OCI-LY7 (cell line): ENCODE measurements at regions not wholly inside any gene's neighbourhood (a gene's known extent, or its start where the extent isn't known, plus 50 kb on each side); places are given as distances from the start of the nearest gene placed in this dataset.

ENCODE experiments used
- BruUV-seq: library from RNA; stranded (reverse); fragments of 400-500 nt; replicated peaks from 2 replicates; lab custom pipeline; 2021; lab: Mats Ljungman, UMichigan
- CTCF ChIA-PET: fragments of 300-600 bp; sonication (Branson Sonifier 250); formaldehyde crosslinking; loops from one replicate; lab custom pipeline; 2022; ENCODE audit warnings: antibody characterized with exemption; ENCODE audit not compliant: unreplicated experiment; lab: Charles Lee
- POLR2A ChIA-PET: fragments of 300-600 bp; sonication (Branson Sonifier 250); formaldehyde crosslinking; loops from one replicate; lab custom pipeline; 2022; ENCODE audit warnings: antibody characterized with exemption; lab: Charles Lee
- DNase-seq: peaks from one replicate; pipeline ENCODE4 v3.0.0-alpha.2; 2015; ENCODE audit warnings: low spot score
- H2AFZ ChIP-seq: fragments of 200-600 bp; sonication (generic), shearing (Covaris generic); 2 replicates; pipeline ENCODE4 v1.6.1; 2014; ENCODE audit warnings: mild to moderate bottlenecking, antibody characterized with exemption, low read length, moderate library complexity
- H3K27ac ChIP-seq: fragments of 200-600 bp; sonication (generic); 2 replicates; pipeline ENCODE4 v1.5.1; 2014; ENCODE audit warnings: mixed run types, low read depth, mild to moderate bottlenecking, moderate library complexity, low read length, inconsistent platforms; ENCODE audit not compliant: poor library complexity, severe bottlenecking
- H3K36me3 ChIP-seq: fragments of 200-600 bp; sonication (generic); 2 replicates; pipeline ENCODE4 v1.6.1; 2014; ENCODE audit warnings: mild to moderate bottlenecking, antibody characterized with exemption, low read length, moderate library complexity, mixed read lengths; ENCODE audit not compliant: insufficient read depth
- H3K4me1 ChIP-seq: fragments of 200-600 bp; sonication (generic); 2 replicates; pipeline ENCODE4 v1.5.1; 2014; ENCODE audit warnings: mild to moderate bottlenecking, low read length; ENCODE audit not compliant: insufficient read depth, poor library complexity, severe bottlenecking
- H3K4me2 ChIP-seq: fragments of 200-600 bp; sonication (generic); 2 replicates; pipeline ENCODE4 v1.6.1; 2014; ENCODE audit warnings: mild to moderate bottlenecking, low read length
- H3K4me3 ChIP-seq: fragments of 200-600 bp; sonication (generic); 2 replicates; pipeline ENCODE4 v1.5.1; 2014; ENCODE audit warnings: mild to moderate bottlenecking, low read depth, low read length; ENCODE audit not compliant: poor library complexity, severe bottlenecking
- H3K79me2 ChIP-seq: fragments of 200-600 bp; sonication (generic); 2 replicates; pipeline ENCODE4 v1.6.1; 2016; ENCODE audit warnings: low read depth, mild to moderate bottlenecking, low read length, moderate library complexity, mixed read lengths; ENCODE audit not compliant: insufficient read depth
- H3K9me2 ChIP-seq: fragments of 200-600 bp; sonication (generic); 2 replicates; pipeline ENCODE4 v1.6.1; 2016; ENCODE audit warnings: mild to moderate bottlenecking, low read length, mixed read lengths; ENCODE audit not compliant: insufficient read depth
- H3K9me3 ChIP-seq: fragments of 200-600 bp; sonication (generic); 2 replicates; pipeline ENCODE4 v1.6.1; 2014; ENCODE audit warnings: mild to moderate bottlenecking, mixed run types, low read length, mixed read lengths
- H4K20me1 ChIP-seq: fragments of 200-600 bp; sonication (generic); 2 replicates; pipeline ENCODE4 v1.6.1; 2014; ENCODE audit warnings: mild to moderate bottlenecking, antibody characterized with exemption, low read length, moderate library complexity, mixed read lengths; ENCODE audit not compliant: insufficient read depth
- EZH2phosphoT487 ChIP-seq: fragments of 200-600 bp; sonication (generic); IDR thresholded peaks from 2 replicates; pipeline ENCODE4 v1.6.1; 2018; ENCODE audit warnings: low read depth, borderline replicate concordance, mild to moderate bottlenecking, mixed run types, antibody characterized with exemption, low read length, moderate library complexity, mixed read lengths
- intact Hi-C: fragments of 100-400 bp; cut with micrococcal nuclease; formaldehyde crosslinking; loops from one replicate; pipeline ENCODE4 v1.10.0; 2022; ENCODE audit not compliant: unreplicated experiment
- TF ChIP-seq, protein P1 (sequence below): fragments of 200-600 bp; sonication (generic); conservative IDR thresholded peaks from 2 replicates; pipeline ENCODE4 v1.5.1; 2014; ENCODE audit warnings: mild to moderate bottlenecking, antibody characterized with exemption, low read length, moderate library complexity, mixed read lengths

DNA sequence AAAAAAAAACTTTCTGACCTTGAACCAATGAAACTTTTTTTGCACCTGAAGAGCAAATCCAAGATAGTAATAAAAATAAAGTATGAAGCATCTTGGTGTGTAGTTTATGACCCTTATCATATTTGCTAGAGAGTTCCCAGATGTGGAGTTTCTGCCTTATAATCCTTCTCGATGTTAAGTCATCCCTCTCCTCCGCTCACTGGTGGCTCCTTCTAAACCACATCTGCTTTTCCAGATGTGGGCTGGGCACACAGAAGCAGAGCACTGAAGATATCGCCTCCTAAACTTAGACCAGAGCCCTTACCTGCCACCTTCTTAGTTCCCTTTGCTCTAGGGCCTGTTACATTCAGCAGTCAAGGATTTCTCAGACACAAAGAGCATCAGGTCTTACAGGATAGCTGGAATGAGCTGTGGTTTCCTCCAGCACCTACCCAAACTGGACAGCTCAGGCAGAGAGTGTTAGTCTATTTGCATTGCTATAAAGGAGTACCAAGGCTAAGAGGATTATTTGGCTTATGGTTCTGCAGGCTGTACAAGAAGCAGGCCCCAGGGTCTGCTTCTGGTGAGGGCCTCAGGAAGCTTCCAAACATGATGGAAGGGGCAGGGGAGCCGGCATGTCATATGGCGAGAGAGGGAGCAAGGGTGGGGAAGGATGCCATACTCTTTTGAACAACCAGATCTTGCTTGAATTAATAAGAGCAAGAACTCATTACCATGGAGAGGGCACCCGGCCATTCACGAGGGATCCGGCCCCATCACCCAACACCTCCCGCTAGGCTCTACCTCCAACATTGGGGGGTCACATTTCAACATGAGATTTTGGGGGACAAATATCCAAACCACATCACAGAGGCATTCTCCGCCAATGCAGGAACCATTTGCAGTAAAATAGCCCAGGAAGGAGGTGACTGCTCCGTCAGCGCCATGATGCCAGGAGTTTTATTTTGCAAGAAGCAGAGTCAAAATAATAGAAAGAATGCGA lies 75.6 kb upstream of the HELT start:
- DNase-seq, result no peak
- H3K4me1 ChIP-seq, result no peaks in the 10 kb centered on the region
- H2AFZ ChIP-seq, result no peak overlapping the region
- CTCF ChIA-PET, result no interaction called here
- H3K27ac ChIP-seq, result no peak overlapping the region
- no peaks in the 10 kb centered on the region for H3K79me2 ChIP-seq
- H3K36me3 ChIP-seq, result no peaks in the 10 kb centered on the region
- TF ChIP-seq EZH2phosphoT487, result no peak
- no peaks in the 10 kb centered on the region for H3K9me3 ChIP-seq
- H3K9me2 ChIP-seq, result no peaks in the 10 kb centered on the region
- no peak overlapping the region for H3K4me2 ChIP-seq
- intact Hi-C loops, result no loop called here
- no TSS peak for BruUV-seq
- no peaks in the 10 kb centered on the region for H4K20me1 ChIP-seq
- POLR2A ChIA-PET, result no interaction called here
- H3K4me3 ChIP-seq, result no peak overlapping the region

DNA sequence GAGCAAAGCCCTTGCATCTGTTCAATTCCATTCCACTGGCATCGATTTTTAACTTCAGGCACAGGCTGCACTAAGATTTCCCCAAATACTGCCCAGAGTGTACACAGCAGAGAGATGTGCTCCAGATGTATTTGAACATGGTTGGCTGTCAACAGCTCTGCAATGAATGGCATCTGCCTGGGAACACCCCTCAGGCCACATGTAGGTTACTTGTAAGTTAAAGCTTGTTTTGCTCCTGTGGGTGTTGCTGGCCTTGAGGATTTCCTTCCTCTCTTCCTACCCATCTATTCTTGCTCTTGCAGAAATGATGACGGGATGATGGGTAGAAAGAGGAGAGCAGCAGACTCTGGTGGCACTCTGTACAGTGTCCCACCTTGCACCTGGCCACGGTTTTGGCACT lies 69.3 kb upstream of the HELT start:
- Histone ChIP-seq H3K4me1 (no peaks in the 10 kb centered on the region), H3K27ac (no peak overlapping the region), H2AFZ (no peak overlapping the region), H3K4me2 (no peak overlapping the region), H3K79me2 (no peaks in the 10 kb centered on the region), H3K9me2 (no peaks in the 10 kb centered on the region), H3K9me3 (no peaks in the 10 kb centered on the region), H3K36me3 (no peaks in the 10 kb centered on the region), H3K4me3 (no peak overlapping the region), H4K20me1 (no peaks in the 10 kb centered on the region)
- DNase-seq, result no peak
- no TSS peak for BruUV-seq
- ChIA-PET CTCF (no interaction called here), POLR2A (interaction anchor here (0.6 kb wide), 1 partner anchor 541 kb away, joined by 4 read pairs; no protein-coding TSS in a partner anchor)
- intact Hi-C loops, result no loop called here
- TF ChIP-seq, protein P1, sequence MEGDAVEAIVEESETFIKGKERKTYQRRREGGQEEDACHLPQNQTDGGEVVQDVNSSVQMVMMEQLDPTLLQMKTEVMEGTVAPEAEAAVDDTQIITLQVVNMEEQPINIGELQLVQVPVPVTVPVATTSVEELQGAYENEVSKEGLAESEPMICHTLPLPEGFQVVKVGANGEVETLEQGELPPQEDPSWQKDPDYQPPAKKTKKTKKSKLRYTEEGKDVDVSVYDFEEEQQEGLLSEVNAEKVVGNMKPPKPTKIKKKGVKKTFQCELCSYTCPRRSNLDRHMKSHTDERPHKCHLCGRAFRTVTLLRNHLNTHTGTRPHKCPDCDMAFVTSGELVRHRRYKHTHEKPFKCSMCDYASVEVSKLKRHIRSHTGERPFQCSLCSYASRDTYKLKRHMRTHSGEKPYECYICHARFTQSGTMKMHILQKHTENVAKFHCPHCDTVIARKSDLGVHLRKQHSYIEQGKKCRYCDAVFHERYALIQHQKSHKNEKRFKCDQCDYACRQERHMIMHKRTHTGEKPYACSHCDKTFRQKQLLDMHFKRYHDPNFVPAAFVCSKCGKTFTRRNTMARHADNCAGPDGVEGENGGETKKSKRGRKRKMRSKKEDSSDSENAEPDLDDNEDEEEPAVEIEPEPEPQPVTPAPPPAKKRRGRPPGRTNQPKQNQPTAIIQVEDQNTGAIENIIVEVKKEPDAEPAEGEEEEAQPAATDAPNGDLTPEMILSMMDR, result no peak
- TF ChIP-seq EZH2phosphoT487, result no peak

DNA sequence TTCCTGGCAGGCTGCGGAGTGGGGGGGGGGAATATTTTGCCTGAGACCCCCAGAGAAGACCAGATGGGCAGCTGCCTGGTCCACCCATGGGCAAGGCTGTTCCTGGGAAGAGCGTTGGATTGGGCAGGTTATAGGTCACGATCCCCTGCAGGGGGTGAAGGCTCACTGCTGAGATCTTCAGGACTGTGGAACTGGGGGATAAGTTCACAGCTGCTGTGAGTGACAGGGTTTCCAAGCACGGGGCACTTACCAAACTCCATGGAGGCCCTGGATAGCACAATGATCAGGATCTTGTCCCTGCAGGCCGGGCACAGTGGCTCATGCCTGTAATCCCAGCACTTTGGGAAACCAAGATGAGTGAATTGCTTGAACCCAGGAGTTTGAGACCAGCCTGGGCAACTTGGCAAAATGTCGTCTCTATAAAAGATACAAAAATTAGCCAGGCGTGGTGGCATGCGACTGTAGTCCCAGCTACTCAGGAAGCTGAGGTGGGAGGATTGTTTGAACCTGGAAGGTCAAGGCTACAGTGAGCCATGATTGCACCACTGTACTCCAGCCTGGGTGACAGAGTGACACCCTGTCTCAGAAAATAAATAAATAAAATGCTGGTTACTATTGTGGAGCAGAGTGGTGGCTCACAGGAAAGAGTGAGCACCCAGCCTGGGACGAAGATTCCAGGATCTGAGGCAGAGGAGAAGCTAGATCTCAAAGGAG lies 68.0 kb upstream of the HELT start:
- POLR2A ChIA-PET, result no interaction called here
- no peaks in the 10 kb centered on the region for H3K36me3 ChIP-seq
- no peaks in the 10 kb centered on the region for H3K9me2 ChIP-seq
- H3K27ac ChIP-seq, result no peak overlapping the region
- no peaks in the 10 kb centered on the region for H3K9me3 ChIP-seq
- CTCF ChIA-PET, result no interaction called here
- H3K79me2 ChIP-seq, result no peaks in the 10 kb centered on the region
- TF ChIP-seq EZH2phosphoT487, result no peak
- TF ChIP-seq, protein P1, result no peak
- intact Hi-C loops, result no loop called here
- no peak overlapping the region for H3K4me2 ChIP-seq
- no peak for DNase-seq
- H2AFZ ChIP-seq, result no peak overlapping the region
- H3K4me1 ChIP-seq, result no peaks in the 10 kb centered on the region
- no peaks in the 10 kb centered on the region for H4K20me1 ChIP-seq
- no TSS peak for BruUV-seq
- H3K4me3 ChIP-seq, result no peak overlapping the region
